OCI-LY3 (cell line): ENCODE measurements at regions not wholly inside any gene's neighbourhood (a gene's known extent, or its start where the extent isn't known, plus 50 kb on each side); places are given as distances from the start of the nearest gene placed in this dataset.

Experiments used
- H2AFZ ChIP-seq: fragments of 200-600, 300-600 bp; shearing (Covaris generic); 2 replicates; pipeline ENCODE4 v1.6.0; 2014; ENCODE audit warnings: antibody characterized with exemption, low read depth, low read length
- H3K27ac ChIP-seq: fragments of 200-600, 300-600 bp; sonication (generic); 2 replicates; pipeline ENCODE4 v1.5.1; 2014; ENCODE audit warnings: mild to moderate bottlenecking, low read length, moderate library complexity, mixed read lengths
- H3K27me3 ChIP-seq: fragments of 200-600, 300-600 bp; sonication (generic); 2 replicates; pipeline ENCODE4 v1.6.1; 2014; ENCODE audit warnings: low read depth, low read length, mixed read lengths
- H3K36me3 ChIP-seq: fragments of 200-600, 300-600 bp; sonication (generic); replicated peaks from 2 replicates; pipeline ENCODE3; 2014; ENCODE audit warnings: low read depth, low read length, mixed read lengths
- H3K4me1 ChIP-seq: fragments of 300-600, 200-600 bp; sonication (generic); 2 replicates; pipeline ENCODE4 v1.6.1; 2014; ENCODE audit warnings: low read length, mixed read lengths
- H3K4me2 ChIP-seq: fragments of 200-600, 300-600 bp; sonication (generic); 2 replicates; pipeline ENCODE4 v1.6.1; 2014; ENCODE audit warnings: low read length, mixed read lengths
- H3K4me3 ChIP-seq: fragments of 300-600, 200-600 bp; sonication (generic); 2 replicates; pipeline ENCODE4 v1.5.1; 2014; ENCODE audit warnings: antibody characterized with exemption, mild to moderate bottlenecking, low read length, moderate library complexity
- H3K79me2 ChIP-seq: fragments of 300-600, 200-600 bp; shearing (Covaris generic); 2 replicates; pipeline ENCODE4 v1.6.1; 2014; ENCODE audit warnings: mild to moderate bottlenecking, low read length, mixed read lengths
- H3K9ac ChIP-seq: fragments of 300-600, 200-600 bp; shearing (Covaris generic); 2 replicates; pipeline ENCODE4 v1.6.0; 2014; ENCODE audit warnings: mild to moderate bottlenecking, low read length, moderate library complexity
- H3K9me3 ChIP-seq: fragments of 200-600, 300-600 bp; shearing (Covaris generic); 2 replicates; pipeline ENCODE4 v1.6.1; 2014; ENCODE audit warnings: low read length, mixed read lengths; ENCODE audit not compliant: insufficient read depth
- H4K20me1 ChIP-seq: fragments of 200-600, 300-600 bp; sonication (generic); 2 replicates; pipeline ENCODE4 v1.6.1; 2016; ENCODE audit warnings: low read length, mixed read lengths; ENCODE audit not compliant: insufficient read depth
- EZH2phosphoT487 ChIP-seq: fragments of 200-600 bp; shearing (Covaris generic); IDR thresholded peaks from 2 replicates; pipeline ENCODE4 v1.6.1; 2018; ENCODE audit warnings: antibody characterized with exemption, mixed run types, low read depth
- TF ChIP-seq, protein P1 (sequence below): fragments of 200-600, 300-600 bp; sonication (generic); IDR thresholded peaks from 2 replicates; pipeline ENCODE4 v1.5.1; 2014; ENCODE audit warnings: antibody characterized with exemption, low read length, low read depth

DNA sequence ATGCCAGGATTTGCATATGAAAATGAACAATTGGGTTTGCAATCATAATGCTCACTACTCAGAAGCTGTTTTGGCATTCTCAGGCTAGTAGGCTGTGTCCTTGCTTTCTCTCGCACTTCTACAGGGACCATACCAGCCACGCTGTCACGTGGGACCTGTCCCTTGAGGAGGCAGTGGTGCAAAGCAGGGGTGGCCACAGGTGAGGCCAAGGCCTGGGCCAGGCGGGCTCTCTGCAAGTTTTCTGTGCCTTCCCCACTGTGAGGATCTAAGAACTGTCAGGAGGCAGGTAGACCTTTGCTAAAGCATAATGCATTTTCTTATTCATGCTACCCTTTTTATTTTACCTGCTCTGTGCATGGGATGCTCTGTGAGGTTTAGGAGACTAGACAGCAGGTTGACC, 89.4 kb upstream of the IRS2 start:
- no peaks in the 10 kb centered on the region for H3K4me1 ChIP-seq
- no peaks in the 10 kb centered on the region for H3K9me3 ChIP-seq
- TF ChIP-seq, protein P1, sequence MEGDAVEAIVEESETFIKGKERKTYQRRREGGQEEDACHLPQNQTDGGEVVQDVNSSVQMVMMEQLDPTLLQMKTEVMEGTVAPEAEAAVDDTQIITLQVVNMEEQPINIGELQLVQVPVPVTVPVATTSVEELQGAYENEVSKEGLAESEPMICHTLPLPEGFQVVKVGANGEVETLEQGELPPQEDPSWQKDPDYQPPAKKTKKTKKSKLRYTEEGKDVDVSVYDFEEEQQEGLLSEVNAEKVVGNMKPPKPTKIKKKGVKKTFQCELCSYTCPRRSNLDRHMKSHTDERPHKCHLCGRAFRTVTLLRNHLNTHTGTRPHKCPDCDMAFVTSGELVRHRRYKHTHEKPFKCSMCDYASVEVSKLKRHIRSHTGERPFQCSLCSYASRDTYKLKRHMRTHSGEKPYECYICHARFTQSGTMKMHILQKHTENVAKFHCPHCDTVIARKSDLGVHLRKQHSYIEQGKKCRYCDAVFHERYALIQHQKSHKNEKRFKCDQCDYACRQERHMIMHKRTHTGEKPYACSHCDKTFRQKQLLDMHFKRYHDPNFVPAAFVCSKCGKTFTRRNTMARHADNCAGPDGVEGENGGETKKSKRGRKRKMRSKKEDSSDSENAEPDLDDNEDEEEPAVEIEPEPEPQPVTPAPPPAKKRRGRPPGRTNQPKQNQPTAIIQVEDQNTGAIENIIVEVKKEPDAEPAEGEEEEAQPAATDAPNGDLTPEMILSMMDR: no peak
- H3K4me2 ChIP-seq: no peak overlapping the region
- no peak overlapping the region for H3K27ac ChIP-seq
- H3K27me3 ChIP-seq: no peaks in the 10 kb centered on the region; the same call in 1 of the 2 replicates
- no peaks in the 10 kb centered on the region for H4K20me1 ChIP-seq
- no peaks in the 10 kb centered on the region for H3K79me2 ChIP-seq
- H3K36me3 ChIP-seq: no peaks in the 10 kb centered on the region
- no peak overlapping the region for H3K9ac ChIP-seq
- H2AFZ ChIP-seq: no peak overlapping the region
- H3K4me3 ChIP-seq: no peak overlapping the region

DNA sequence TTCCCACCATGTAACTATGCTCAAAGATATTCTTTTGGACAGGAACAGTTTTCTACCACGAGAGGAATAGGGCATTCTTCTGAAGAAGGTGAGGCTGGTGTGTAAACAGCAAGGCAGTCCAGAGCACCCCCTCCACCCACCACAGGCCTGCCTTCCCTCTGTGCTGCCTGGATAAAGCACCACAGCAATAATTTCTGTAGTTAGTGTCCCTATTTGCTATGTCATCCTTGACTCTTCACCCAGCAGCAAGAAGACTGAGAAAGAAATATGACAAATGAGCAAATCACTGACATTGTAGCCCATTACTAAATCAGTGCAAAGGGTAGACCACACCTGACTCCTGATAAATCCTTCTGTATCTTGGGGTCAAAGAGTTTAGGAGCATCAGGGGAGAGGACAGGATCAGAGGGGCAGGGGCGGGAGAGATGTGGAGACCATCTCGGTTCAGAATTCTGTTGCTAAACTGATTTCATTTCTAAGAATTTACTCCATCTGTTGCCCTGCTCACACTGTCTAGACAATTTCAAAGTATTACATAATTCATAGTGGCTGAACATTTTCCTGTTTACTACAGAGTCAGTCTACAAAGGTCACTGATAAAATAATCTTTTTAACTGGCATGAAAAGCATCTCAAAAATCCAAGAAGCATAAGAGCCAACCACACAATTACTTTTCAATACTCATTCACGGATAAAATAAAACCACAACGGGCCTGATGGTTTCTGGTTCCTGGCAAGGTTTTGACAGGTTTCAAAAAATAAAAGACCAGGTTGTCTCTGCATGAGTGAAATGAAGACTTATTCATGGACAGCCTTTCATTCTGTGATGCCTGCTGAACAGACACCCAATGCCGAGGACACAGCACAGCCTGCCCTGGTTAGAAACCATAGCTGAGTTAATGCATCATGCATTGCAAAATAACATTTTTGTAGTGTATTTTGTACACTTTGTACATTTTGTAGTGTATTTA, 88.4 kb upstream of the IRS2 start:
- Histone ChIP-seq H3K79me2 (no peaks in the 10 kb centered on the region), H3K4me3 (no peak overlapping the region), H3K4me1 (no peaks in the 10 kb centered on the region), H2AFZ (no peak overlapping the region), H3K9me3 (no peaks in the 10 kb centered on the region), H3K27ac (no peak overlapping the region), H3K9ac (no peak overlapping the region), H3K4me2 (no peak overlapping the region), H3K36me3 (no peaks in the 10 kb centered on the region), H3K27me3 (no peaks in the 10 kb centered on the region; the same call in 1 of the 2 replicates), H4K20me1 (no peaks in the 10 kb centered on the region)
- no peak for TF ChIP-seq EZH2phosphoT487
- TF ChIP-seq, protein P1: no peak

GRCh38 chr13:109873351-109874123, 87.2 kb upstream of the IRS2 start:
- Histone ChIP-seq H4K20me1 (no peaks in the 10 kb centered on the region), H3K9me3 (no peaks in the 10 kb centered on the region), H3K4me3 (no peak overlapping the region), H3K4me1 (no peaks in the 10 kb centered on the region), H3K4me2 (no peak overlapping the region), H3K9ac (no peak overlapping the region), H3K27ac (no peak overlapping the region), H3K79me2 (no peaks in the 10 kb centered on the region), H3K36me3 (no peaks in the 10 kb centered on the region), H3K27me3 (no peaks in the 10 kb centered on the region; the same call in 1 of the 2 replicates), H2AFZ (no peak overlapping the region)
- TF ChIP-seq EZH2phosphoT487: no peak
- TF ChIP-seq, protein P1: no peak

DNA sequence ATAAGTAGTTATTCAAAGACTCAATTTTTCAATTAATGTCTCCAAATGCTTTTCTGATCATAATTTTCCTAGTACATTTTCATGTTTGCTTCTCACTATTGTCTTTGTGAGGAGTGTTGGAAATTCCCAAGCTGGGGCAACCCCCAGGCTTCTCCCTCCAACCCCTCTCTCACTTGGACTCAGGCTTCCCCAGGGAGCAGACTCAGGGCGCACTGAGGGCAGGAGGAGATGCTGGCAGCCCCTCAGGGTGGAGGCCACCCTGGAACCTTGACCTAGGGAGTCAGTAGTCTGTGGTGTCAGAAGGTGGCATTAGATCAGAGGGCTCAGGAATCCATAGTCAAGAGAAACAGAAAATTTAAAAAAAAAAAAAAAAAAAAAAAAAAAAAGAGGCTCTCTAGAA, 86.5 kb upstream of the IRS2 start:
- no peaks in the 10 kb centered on the region; the same call in 1 of the 2 replicates for H3K27me3 ChIP-seq
- H3K9ac ChIP-seq: no peak overlapping the region
- no peak overlapping the region for H3K27ac ChIP-seq
- H3K4me2 ChIP-seq: no peak overlapping the region
- no peaks in the 10 kb centered on the region for H3K79me2 ChIP-seq
- no peak overlapping the region for H2AFZ ChIP-seq
- H3K4me1 ChIP-seq: no peaks in the 10 kb centered on the region
- H3K9me3 ChIP-seq: no peaks in the 10 kb centered on the region
- no peaks in the 10 kb centered on the region for H3K36me3 ChIP-seq
- H4K20me1 ChIP-seq: no peaks in the 10 kb centered on the region
- no peak for TF ChIP-seq EZH2phosphoT487
- no peak overlapping the region for H3K4me3 ChIP-seq
